ENCODE measurements at regions not wholly inside any gene's neighbourhood (a gene's known extent, or its start where the extent isn't known, plus 50 kb on each side); places are given as distances from the start of the nearest gene placed in this dataset.

DNA sequence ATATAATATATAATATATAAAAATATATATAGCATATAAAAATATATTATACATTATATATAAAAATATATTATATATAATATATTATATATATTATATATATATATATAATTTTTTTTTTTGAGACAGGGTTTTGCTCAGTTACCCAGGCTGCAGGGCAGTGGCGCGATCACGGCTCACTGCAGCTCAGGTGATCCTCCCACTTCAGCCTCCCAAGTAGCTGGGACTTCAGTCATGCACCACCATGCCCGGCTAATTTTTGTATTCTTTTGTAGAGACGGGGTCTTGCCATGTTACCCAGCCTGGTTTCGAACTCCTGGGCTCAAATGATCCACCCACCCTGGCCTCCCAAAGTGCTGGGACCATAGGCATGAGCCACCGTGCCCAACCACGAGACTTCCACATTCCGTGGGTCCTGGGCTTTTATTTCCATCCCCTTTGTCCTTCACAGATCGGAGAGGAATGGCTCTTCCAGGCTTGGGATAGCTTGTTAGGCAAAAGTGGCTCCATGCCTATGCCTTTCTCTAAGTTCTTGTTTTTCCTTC lies 62.0 kb upstream of the IER5L start:
- TF ChIP-seq GATA2 (IDR thresholded peaks at IDR 0.05; ENCODE audit: low read depth, low read length) (no peak), GATA3 (IDR thresholded peaks at IDR 0.05; ENCODE audit: low read depth, low read length) (no peak)

GRCh38 chr9:129237803-129238202 lies 59.7 kb upstream of the IER5L start:
- TF ChIP-seq GATA2 (IDR thresholded peaks at IDR 0.05; ENCODE audit: low read depth, low read length) (no peak), GATA3 (IDR thresholded peaks at IDR 0.05; ENCODE audit: low read depth, low read length) (no peak)

- TF ChIP-seq GATA2 (IDR thresholded peaks at IDR 0.05; ENCODE audit: low read depth, low read length) (no peak), GATA3 (IDR thresholded peaks at IDR 0.05; ENCODE audit: low read depth, low read length) (no peak)
These were observed 59.1 kb upstream of the IER5L start for GRCh38 chr9:129237164-129237611.

DNA sequence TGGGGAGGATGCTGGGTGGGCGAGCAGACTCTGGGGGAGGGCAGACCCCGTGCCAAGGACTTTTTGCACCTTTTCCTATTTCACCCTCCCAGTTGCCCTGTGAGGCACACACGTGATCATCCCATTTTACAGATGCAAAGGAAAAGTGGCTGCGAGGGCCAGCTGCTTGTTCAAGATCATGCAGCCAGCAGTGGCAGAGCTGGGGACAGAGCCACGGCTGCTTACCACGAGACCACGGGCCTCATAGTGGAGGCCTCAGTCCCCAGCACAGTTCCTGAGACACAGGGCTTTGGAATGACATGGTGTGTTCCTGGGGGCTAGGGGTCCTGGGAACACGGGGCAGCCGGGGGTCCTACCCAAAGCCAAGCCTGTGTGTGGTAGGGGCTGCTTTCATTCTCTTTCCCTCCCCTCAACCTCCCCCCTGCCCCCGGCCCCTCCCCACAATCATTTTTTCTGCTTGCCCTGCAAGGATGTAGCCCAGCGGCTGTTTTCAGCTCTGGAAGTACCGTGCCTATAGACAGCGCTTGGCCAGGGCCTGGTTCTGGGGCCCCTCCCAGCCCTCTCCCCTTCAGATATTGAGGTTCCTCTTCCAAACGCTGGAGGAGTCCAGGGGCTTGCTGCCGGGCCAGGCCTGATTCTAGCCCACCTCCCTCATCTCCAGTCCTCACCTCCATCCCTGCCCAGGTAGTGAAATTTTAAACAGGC lies 58.5 kb upstream of the IER5L start:
- TF ChIP-seq GATA2 (IDR thresholded peaks at IDR 0.05; ENCODE audit: low read depth, low read length) (no peak), GATA3 (IDR thresholded peaks at IDR 0.05; ENCODE audit: low read depth, low read length) (no peak)

DNA sequence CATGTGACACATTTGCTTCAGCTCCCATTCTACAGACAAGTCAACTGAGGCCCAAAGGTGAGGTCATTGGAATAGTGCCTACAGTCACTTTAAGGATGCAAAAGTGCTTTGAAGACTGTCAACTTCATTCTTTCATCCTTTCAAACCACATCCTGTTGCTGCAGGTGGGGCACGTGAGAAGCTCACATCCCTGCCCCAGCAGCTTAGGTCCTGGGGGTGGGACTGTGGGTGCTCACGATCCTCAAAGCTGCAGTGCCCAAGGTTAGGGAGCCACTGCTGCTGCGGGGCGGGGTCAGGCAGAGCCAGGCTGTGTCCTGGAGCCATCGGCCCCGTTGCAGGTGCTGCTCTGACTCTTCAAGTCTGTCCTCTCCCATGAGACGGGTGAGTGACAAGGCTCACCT lies 57.9 kb upstream of the IER5L start:
- TF ChIP-seq GATA2 (IDR thresholded peaks at IDR 0.05; ENCODE audit: low read depth, low read length): no peak
- TF ChIP-seq GATA3 (IDR thresholded peaks at IDR 0.05; ENCODE audit: low read depth, low read length): no peak

DNA sequence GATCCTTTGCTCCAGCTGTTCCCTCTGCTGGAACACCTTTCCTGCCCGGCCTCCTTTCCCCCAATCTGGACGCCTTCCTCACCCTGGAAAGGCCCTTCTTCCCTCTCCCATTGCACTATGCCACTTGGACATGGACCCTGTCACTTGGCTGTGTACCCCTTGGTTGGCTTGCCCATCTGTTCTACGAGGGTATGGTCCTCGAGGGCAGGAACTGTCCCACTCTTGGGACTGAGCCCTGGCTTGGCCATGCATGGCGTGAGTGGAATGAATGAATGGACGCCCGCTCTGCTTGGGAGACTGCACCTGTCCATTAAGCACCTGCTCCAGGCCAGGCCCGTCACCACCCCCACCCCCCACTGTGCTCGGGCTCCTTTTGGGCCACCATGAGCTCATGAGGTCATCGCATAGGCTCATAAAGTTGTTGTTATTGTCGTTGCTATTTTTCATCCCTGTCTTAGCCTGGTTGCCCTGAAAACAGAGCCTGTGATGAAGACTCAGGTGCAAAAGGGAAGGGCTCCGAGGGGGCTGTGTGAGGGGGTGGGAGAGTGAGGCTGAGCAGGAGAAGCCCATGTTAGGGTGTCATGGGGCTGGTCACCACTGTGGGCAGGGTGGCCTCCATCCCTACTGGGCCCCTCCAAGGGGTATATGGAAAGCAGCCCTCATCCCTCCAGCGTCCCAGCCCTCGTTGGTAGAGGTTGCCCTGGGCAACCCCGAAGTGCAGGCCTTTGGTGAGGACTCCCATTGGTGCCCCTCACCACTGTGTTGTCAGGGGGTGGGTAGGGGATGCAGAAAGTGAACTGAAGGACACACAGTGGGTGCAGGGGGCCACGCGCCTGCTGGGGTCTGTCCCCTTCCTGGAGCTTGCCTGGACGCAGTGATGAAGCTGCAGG lies 57.2 kb upstream of the IER5L start:
- TF ChIP-seq GATA3 (IDR thresholded peaks at IDR 0.05; ENCODE audit: low read depth, low read length): no peak
- no peak for TF ChIP-seq GATA2 (IDR thresholded peaks at IDR 0.05; ENCODE audit: low read depth, low read length)

GRCh38 chr9:129234491-129234890 lies 56.4 kb upstream of the IER5L start:
- TF ChIP-seq GATA3 (IDR thresholded peaks at IDR 0.05; ENCODE audit: low read depth, low read length): no peak

DNA sequence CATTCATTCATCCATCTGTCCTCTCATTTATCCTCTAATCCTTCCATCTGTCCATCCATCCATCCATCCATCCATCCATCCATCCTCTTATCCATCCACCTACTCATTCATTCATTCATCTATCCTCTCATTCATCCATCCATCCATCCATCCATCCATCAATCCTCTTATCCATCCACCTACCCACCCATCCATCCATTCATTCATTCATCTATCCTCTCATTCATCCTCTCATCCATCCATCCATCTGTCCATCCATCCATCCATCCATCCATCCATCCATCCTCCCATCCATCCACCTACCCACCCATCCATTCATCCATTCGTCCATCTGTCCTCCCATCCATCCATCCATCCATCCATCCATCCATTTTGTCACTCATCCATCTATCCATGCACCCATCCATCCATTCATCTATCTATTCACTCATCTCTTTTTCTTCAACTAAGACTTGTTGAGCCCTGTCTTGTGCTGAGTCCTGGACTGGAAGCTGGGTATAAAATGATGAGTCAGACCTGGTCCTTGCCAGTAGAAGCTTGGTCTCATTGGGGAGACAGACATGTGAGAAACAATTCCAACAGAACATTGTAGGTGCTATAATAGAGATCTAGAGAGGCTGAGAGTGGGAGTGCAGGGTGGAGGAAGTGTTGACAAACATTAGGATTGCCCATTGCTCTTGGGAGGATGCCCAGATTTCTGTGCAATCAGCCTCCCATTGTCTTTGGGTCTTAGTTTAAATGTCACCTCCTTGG lies 55.0 kb upstream of the IER5L start:
- TF ChIP-seq GATA2 (IDR thresholded peaks at IDR 0.05; ENCODE audit: low read depth, low read length): no peak
- TF ChIP-seq GATA3 (IDR thresholded peaks at IDR 0.05; ENCODE audit: low read depth, low read length): no peak

DNA sequence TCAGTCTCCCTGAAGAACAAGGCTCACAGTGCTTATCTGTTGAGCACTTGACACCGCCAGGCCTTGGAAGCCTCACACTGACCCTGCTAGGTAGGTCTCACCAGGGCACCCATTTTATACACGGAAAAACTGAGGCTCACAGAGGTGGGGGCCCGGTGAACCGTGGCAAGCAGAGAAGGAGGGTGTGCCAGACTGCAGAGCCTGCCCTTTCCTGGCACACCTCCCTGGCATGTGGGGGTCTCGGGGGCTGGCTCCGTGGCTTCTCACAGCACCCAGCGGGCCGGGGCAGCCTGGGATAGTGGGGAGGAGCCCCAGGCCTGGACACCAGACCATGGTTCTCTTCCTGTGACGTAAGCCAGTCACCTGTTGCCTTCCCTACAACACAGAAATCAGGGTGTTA lies 53.7 kb upstream of the IER5L start:
- TF ChIP-seq GATA3 (IDR thresholded peaks at IDR 0.05; ENCODE audit: low read depth, low read length): no peak
- no peak for TF ChIP-seq GATA2 (IDR thresholded peaks at IDR 0.05; ENCODE audit: low read depth, low read length)

- TF ChIP-seq GATA2 (IDR thresholded peaks at IDR 0.05; ENCODE audit: low read depth, low read length) (no peak), GATA3 (IDR thresholded peaks at IDR 0.05; ENCODE audit: low read depth, low read length) (no peak)
These were observed 53.1 kb upstream of the IER5L start for GRCh38 chr9:129231022-129231739.

DNA sequence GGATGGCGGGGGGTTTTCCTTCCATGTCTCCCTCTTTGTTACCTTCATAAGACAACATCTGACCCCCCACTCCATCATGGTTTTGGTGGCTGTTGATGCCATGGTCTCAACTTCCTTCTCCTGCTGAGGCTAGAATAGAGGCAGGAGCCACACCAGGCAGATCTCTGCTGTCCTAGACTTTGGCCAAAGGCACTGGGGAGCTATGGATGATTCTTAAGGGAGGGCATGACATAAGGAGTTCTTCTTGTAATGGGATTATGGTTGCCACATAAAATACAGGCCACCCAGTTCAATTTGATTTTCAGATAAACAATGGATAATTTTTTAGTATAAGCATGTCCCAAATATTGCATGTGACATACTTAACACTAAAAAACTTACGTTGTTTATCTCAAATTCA lies 52.2 kb upstream of the IER5L start:
- no peak for TF ChIP-seq GATA2 (IDR thresholded peaks at IDR 0.05; ENCODE audit: low read depth, low read length)
- no peak for TF ChIP-seq GATA3 (IDR thresholded peaks at IDR 0.05; ENCODE audit: low read depth, low read length)

All from SH-SY5Y (cell line).